ENCODE measurements at regions not wholly inside any gene's neighbourhood (a gene's known extent, or its start where the extent isn't known, plus 50 kb on each side); places are given as distances from the start of the nearest gene placed in this dataset.
A peak's percentile ranks its signal among the peaks of the same experiment; 100 is the strongest.

DNA sequence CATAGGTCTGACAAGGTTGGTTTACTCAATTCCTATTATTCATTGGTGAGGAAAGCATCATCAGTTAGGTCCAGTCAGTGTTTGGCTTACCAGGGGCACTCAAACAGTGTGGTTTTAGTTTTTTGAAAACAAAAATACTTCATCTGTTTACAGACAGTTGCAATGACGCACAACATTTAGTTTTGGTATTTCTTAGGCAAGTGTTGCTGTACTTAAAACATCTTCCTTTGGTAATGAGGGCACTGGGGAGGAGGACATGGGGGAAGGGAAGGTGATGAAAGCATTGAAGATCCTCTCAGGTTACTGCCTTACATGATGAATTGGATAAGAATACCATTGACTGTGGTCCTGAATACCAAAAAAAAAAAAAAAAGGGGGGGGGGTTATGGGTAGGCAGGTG lies 93.7 kb upstream of the MAOA start:
- BruUV-seq (replicated peaks): no TSS peak
- intact Hi-C loops (cut with micrococcal nuclease; ENCODE audit: unreplicated experiment): loop anchor here (10.0 kb wide), 1 partner anchor 92 kb away; the partner anchor contains the start of gene MAOA

DNA sequence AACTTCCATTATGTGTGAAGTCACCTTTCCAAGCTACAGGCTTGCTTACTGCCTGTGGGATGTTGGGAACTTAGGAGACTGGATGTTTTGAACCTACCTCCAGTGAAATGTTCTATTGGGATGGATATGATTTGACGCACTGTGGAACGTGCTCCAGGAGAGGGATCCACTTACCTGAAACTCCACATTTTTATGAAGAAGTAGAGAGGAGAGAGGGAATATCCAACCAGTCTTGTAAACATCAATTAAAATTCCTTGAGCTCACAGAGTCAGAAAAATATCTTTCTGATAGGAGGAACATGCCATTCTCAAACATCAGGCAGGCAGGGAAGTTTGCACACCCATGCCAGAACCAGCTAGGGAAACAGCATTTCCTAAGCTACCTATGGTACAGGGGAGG lies 91.1 kb upstream of the MAOA start:
- H3K4me1 ChIP-seq: 0 out of 2 replicates have a peak, but pooled peaks cover 3% of the 10 kb centered on the region
- H3K9me3 ChIP-seq: no peaks in the 10 kb centered on the region
- Mint-ChIP-seq H3K27ac (ENCODE audit: unreplicated experiment) (peak overlapping the region; percentile 48), H3K4me3 (ENCODE audit: unreplicated experiment) (no peak overlapping the region), H3K27me3 (ENCODE audit: insufficient read depth, unreplicated experiment) (no peaks in the 10 kb centered on the region), H3K36me3 (ENCODE audit: insufficient read depth, unreplicated experiment) (no peaks in the 10 kb centered on the region), H3K4me1 (ENCODE audit: low read depth, unreplicated experiment) (peaks cover 14% of the 10 kb centered on the region), H3K9me3 (ENCODE audit: unreplicated experiment) (peaks cover 10% of the 10 kb centered on the region)
- peak; percentile 5 to 34 for DNase-seq
- H3K36me3 ChIP-seq (ENCODE audit: control insufficient read depth, insufficient read depth, low read length): no peaks in the 10 kb centered on the region
- TF ChIP-seq, protein P1, sequence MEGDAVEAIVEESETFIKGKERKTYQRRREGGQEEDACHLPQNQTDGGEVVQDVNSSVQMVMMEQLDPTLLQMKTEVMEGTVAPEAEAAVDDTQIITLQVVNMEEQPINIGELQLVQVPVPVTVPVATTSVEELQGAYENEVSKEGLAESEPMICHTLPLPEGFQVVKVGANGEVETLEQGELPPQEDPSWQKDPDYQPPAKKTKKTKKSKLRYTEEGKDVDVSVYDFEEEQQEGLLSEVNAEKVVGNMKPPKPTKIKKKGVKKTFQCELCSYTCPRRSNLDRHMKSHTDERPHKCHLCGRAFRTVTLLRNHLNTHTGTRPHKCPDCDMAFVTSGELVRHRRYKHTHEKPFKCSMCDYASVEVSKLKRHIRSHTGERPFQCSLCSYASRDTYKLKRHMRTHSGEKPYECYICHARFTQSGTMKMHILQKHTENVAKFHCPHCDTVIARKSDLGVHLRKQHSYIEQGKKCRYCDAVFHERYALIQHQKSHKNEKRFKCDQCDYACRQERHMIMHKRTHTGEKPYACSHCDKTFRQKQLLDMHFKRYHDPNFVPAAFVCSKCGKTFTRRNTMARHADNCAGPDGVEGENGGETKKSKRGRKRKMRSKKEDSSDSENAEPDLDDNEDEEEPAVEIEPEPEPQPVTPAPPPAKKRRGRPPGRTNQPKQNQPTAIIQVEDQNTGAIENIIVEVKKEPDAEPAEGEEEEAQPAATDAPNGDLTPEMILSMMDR (IDR thresholded peaks at IDR 0.05; ENCODE audit: insufficient read depth in 1 of 2, low read depth in 1 of 2, low read length in 1 of 2, severe bottlenecking in 1 of 2, unreplicated experiment in 1 of 2): no peak
- CTCF ChIA-PET: interaction anchor here (0.6 to 1.3 kb wide), 6 partner anchors 42 to 188 kb away, joined by 3 to 22 read pairs (median 3); partner anchors contain the start of gene MAOA
- BruUV-seq (replicated peaks): no TSS peak
- H3K27me3 ChIP-seq (replicated peaks; ENCODE audit: control insufficient read depth, insufficient read depth, low read length): no peaks in the 10 kb centered on the region
- intact Hi-C loops (cut with micrococcal nuclease; ENCODE audit: unreplicated experiment): loop anchor here (1.0 to 10.0 kb wide), 3 partner anchors 90 to 185 kb away; partner anchors contain the start of gene MAOA
- POLR2A ChIA-PET: no interaction called here
- H3K4me3 ChIP-seq (ENCODE audit: low read depth, low read length): no peak overlapping the region

More for the DNA sequence above, 93.7 kb upstream of the MAOA start:
- H3K4me3 Mint-ChIP-seq (ENCODE audit: unreplicated experiment): no peak overlapping the region
- no peaks in the 10 kb centered on the region for H3K36me3 Mint-ChIP-seq (ENCODE audit: insufficient read depth, unreplicated experiment)
- no peak overlapping the region for H3K4me3 ChIP-seq (ENCODE audit: low read depth, low read length)
- DNase-seq: no peak
- no peaks in the 10 kb centered on the region for H3K27me3 ChIP-seq (replicated peaks; ENCODE audit: control insufficient read depth, insufficient read depth, low read length)
- peaks cover 14% of the 10 kb centered on the region for H3K4me1 Mint-ChIP-seq (ENCODE audit: low read depth, unreplicated experiment)
- H3K36me3 ChIP-seq (ENCODE audit: control insufficient read depth, insufficient read depth, low read length): no peaks in the 10 kb centered on the region
- POLR2A ChIA-PET: no interaction called here
- H3K9me3 ChIP-seq: no peaks in the 10 kb centered on the region
- H3K4me1 ChIP-seq: peaks cover 7% of the 10 kb centered on the region; the same call in 1 of the 2 replicates
- H3K27ac Mint-ChIP-seq (ENCODE audit: unreplicated experiment): no peak overlapping the region
- CTCF ChIA-PET: no interaction called here
- H3K9me3 Mint-ChIP-seq (ENCODE audit: unreplicated experiment): no peaks in the 10 kb centered on the region
- no peaks in the 10 kb centered on the region for H3K27me3 Mint-ChIP-seq (ENCODE audit: insufficient read depth, unreplicated experiment)
- TF ChIP-seq, protein P1 (IDR thresholded peaks at IDR 0.05; ENCODE audit: insufficient read depth in 1 of 2, low read depth in 1 of 2, low read length in 1 of 2, severe bottlenecking in 1 of 2, unreplicated experiment in 1 of 2): no peak

DNA sequence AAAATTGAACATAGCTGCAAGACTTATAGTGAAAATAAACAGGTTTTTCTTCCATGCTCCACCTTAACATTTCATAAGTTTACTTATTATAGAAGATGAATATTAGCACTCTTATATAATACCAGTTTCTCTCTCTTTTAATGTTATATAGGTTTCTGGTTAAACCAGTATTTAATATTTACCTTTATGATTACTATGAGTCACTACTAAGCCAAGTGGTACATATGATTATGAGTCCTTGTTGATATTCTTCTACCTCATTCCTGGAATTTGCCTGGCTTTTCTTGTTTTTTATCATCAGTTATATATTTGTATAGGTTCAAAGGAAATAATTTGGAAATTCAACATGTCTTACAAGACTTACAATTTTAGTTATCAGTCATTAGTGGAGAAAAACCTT lies 89.9 kb upstream of the MAOA start:
- no peak for DNase-seq
- Mint-ChIP-seq H3K9me3 (ENCODE audit: unreplicated experiment) (peaks cover 10% of the 10 kb centered on the region), H3K27me3 (ENCODE audit: insufficient read depth, unreplicated experiment) (no peaks in the 10 kb centered on the region), H3K4me3 (ENCODE audit: unreplicated experiment) (no peak overlapping the region), H3K27ac (ENCODE audit: unreplicated experiment) (no peak overlapping the region), H3K4me1 (ENCODE audit: low read depth, unreplicated experiment) (peaks cover 14% of the 10 kb centered on the region), H3K36me3 (ENCODE audit: insufficient read depth, unreplicated experiment) (no peaks in the 10 kb centered on the region)
- Histone ChIP-seq H3K36me3 (ENCODE audit: control insufficient read depth, insufficient read depth, low read length) (no peaks in the 10 kb centered on the region), H3K4me3 (ENCODE audit: low read depth, low read length) (no peak overlapping the region), H3K9me3 (no peaks in the 10 kb centered on the region), H3K4me1 (0 out of 2 replicates have a peak, but pooled peaks cover 3% of the 10 kb centered on the region), H3K27me3 (replicated peaks; ENCODE audit: control insufficient read depth, insufficient read depth, low read length) (no peaks in the 10 kb centered on the region)
- ChIA-PET POLR2A (no interaction called here), CTCF (interaction anchor here (1.0 kb wide), 1 partner anchor 168 kb away, joined by 3 read pairs; no protein-coding TSS in a partner anchor)
- no TSS peak for BruUV-seq (replicated peaks)
- intact Hi-C loops (cut with micrococcal nuclease; ENCODE audit: unreplicated experiment): loop anchor here (10.0 kb wide), 1 partner anchor 89 kb away; the partner anchor contains the start of gene MAOA
- TF ChIP-seq, protein P1 (IDR thresholded peaks at IDR 0.05; ENCODE audit: insufficient read depth in 1 of 2, low read depth in 1 of 2, low read length in 1 of 2, severe bottlenecking in 1 of 2, unreplicated experiment in 1 of 2): no peak

All from Caco-2 (cell line).